ENCODE measurements at regions not wholly inside any gene's neighbourhood (a gene's known extent, or its start where the extent isn't known, plus 50 kb on each side); places are given as distances from the start of the nearest gene placed in this dataset.

- 91% methylated on average over 5 of the region's 5 CpGs for WGBS
- no peaks in the 10 kb centered on the region for H3K4me1 ChIP-seq (ENCODE audit: control insufficient read depth in 4 of 4, insufficient read depth in 4 of 4, low read length in 3 of 4)
- no peak overlapping the region for H3K4me3 ChIP-seq (ENCODE audit: low read depth in 1 of 3, low read length in 3 of 3)
- no peak overlapping the region for H3K9ac ChIP-seq (ENCODE audit: low read depth in 1 of 2, low read length in 2 of 2)
- no peaks in the 10 kb centered on the region for H3K36me3 ChIP-seq (ENCODE audit: control insufficient read depth in 4 of 4, insufficient read depth in 3 of 4, low read depth in 1 of 4, low read length in 3 of 4)
- peaks cover 0 to 5% (median 0%) of the 10 kb centered on the region in 4 donors for H3K27me3 ChIP-seq (ENCODE audit: control insufficient read depth in 4 of 4, insufficient read depth in 4 of 4, low read length in 3 of 4)
- TF ChIP-seq CTCF (IDR thresholded peaks at IDR 0.05; ENCODE audit: low read depth, low read length, missing input control) (no peak), SP1 (IDR thresholded peaks at IDR 0.05) (no peak), RAD21 (IDR thresholded peaks at IDR 0.05) (no peak), GABPA (IDR thresholded peaks at IDR 0.05 in 1 of 2, conservative IDR thresholded peaks at IDR 0.05 in 1 of 2) (no peak), JUND (IDR thresholded peaks at IDR 0.05) (no peak), ATF3 (IDR thresholded peaks at IDR 0.05) (no peak), YY1 (IDR thresholded peaks at IDR 0.05) (no peak), RXRA (IDR thresholded peaks at IDR 0.05) (no peak), FOXA1 (IDR thresholded peaks at IDR 0.05) (no peak), EGR1 (IDR thresholded peaks at IDR 0.05; ENCODE audit: low read depth in 2 of 2) (no peak), HNF4A (conservative IDR thresholded peaks at IDR 0.05) (no peak), TAF1 (conservative IDR thresholded peaks at IDR 0.05) (no peak), FOXA2 (IDR thresholded peaks at IDR 0.05) (no peak), NR2F2 (IDR thresholded peaks at IDR 0.05) (no peak), MAX (IDR thresholded peaks at IDR 0.05) (no peak), HNF4G (IDR thresholded peaks at IDR 0.05) (no peak)
- no peaks in the 10 kb centered on the region for H3K9me3 ChIP-seq (ENCODE audit: control insufficient read depth in 4 of 4, low read length in 3 of 4)
- no peak for DNase-seq (ENCODE audit: low spot score)
- H3K27ac ChIP-seq (ENCODE audit: low read depth in 1 of 2, low read length in 2 of 2): no peak overlapping the region
Measured at GRCh38 chr10:128422999-128423398, 296.8 kb upstream of the MKI67 start.

- no peak overlapping the region for H3K4me3 ChIP-seq (ENCODE audit: low read depth in 1 of 3, low read length in 3 of 3)
- no peaks in the 10 kb centered on the region for H3K9me3 ChIP-seq (ENCODE audit: control insufficient read depth in 4 of 4, low read length in 3 of 4)
- TF ChIP-seq GABPA (IDR thresholded peaks at IDR 0.05 in 1 of 2, conservative IDR thresholded peaks at IDR 0.05 in 1 of 2): no peak
- TF ChIP-seq SP1 (IDR thresholded peaks at IDR 0.05): no peak
- no peak for TF ChIP-seq HNF4A (conservative IDR thresholded peaks at IDR 0.05)
- TF ChIP-seq HNF4G (IDR thresholded peaks at IDR 0.05): no peak
- TF ChIP-seq TAF1 (conservative IDR thresholded peaks at IDR 0.05): no peak
- no peak for TF ChIP-seq RAD21 (IDR thresholded peaks at IDR 0.05)
- no peak for TF ChIP-seq CTCF (IDR thresholded peaks at IDR 0.05; ENCODE audit: low read depth, low read length, missing input control)
- TF ChIP-seq MAX (IDR thresholded peaks at IDR 0.05): no peak
- no peak for TF ChIP-seq FOXA2 (IDR thresholded peaks at IDR 0.05)
- TF ChIP-seq ATF3 (IDR thresholded peaks at IDR 0.05): no peak
- no peak for TF ChIP-seq FOXA1 (IDR thresholded peaks at IDR 0.05)
- no peak for TF ChIP-seq YY1 (IDR thresholded peaks at IDR 0.05)
- TF ChIP-seq NR2F2 (IDR thresholded peaks at IDR 0.05): no peak
- no peak for TF ChIP-seq REST (IDR thresholded peaks at IDR 0.05)
- no peaks in the 10 kb centered on the region for H3K36me3 ChIP-seq (ENCODE audit: control insufficient read depth in 4 of 4, insufficient read depth in 3 of 4, low read depth in 1 of 4, low read length in 3 of 4)
- peaks cover 0 to 5% (median 0%) of the 10 kb centered on the region in 4 donors for H3K27me3 ChIP-seq (ENCODE audit: control insufficient read depth in 4 of 4, insufficient read depth in 4 of 4, low read length in 3 of 4)
- no peak overlapping the region for H3K27ac ChIP-seq (ENCODE audit: low read depth in 1 of 2, low read length in 2 of 2)
- no peaks in the 10 kb centered on the region for H3K4me1 ChIP-seq (ENCODE audit: control insufficient read depth in 4 of 4, insufficient read depth in 4 of 4, low read length in 3 of 4)
- DNase-seq (ENCODE audit: low spot score): no peak
- WGBS: 71% methylated on average over 10 of the region's 10 CpGs
- H3K9ac ChIP-seq (ENCODE audit: low read depth in 1 of 2, low read length in 2 of 2): no peak overlapping the region
Measured at GRCh38 chr10:128429321-128429720, 303.1 kb upstream of the MKI67 start.

All from liver (tissue), 8 donors.